ENCODE measurements at regions not wholly inside any gene's neighbourhood (a gene's known extent, or its start where the extent isn't known, plus 50 kb on each side); places are given as distances from the start of the nearest gene placed in this dataset.
"Not testable (repeated sequence)": the region's sequence is repeated elsewhere in the genome, so short reads cannot be mapped to it uniquely, and the experiment has no call there.

DNA sequence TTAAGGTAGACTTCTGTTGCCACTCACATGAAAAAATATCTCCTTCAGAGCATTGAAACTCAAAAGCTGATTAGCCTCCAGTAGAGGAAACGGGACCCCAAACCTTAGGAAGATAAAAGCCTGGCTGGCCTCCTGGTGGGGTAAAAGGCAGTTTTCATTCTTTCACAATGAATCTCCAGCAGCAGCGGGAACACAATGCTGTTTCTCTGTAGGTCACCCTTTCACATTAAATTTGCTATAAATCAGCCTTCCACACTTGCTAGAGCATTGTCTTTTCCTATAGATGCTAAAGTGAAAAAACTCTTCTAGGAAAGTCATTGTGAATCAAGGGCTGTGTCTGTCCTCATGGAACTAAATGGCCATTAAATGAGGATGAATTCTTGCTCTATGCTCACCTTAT, 207.3 kb upstream of the MAGEB2 start:
- DNase-seq (ENCODE audit: low read depth), result no peak

DNA sequence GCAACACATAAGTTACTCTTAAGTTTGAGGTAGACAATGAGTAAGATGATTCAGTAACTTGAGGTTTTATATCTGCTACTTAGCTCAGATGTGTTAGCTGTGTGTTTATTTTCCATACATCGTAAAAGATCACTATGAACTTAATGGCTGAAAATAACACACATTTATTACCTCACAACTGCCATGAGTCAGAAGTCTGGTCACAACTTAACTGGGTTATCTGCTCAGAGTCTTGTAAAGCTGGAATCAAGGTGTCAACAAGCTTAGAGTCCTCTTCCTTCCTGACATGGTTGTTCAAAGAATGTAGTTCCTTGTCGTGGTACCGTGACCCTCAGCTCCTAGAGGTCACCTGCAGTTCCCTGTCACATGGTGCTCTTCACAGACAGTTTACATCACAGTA, 204.9 kb upstream of the MAGEB2 start:
- no peak for DNase-seq (ENCODE audit: low read depth)

- DNase-seq (ENCODE audit: low read depth), result no peak
Observed at GRCh38 chrX:30015440-30015839, 199.9 kb upstream of the MAGEB2 start.

DNA sequence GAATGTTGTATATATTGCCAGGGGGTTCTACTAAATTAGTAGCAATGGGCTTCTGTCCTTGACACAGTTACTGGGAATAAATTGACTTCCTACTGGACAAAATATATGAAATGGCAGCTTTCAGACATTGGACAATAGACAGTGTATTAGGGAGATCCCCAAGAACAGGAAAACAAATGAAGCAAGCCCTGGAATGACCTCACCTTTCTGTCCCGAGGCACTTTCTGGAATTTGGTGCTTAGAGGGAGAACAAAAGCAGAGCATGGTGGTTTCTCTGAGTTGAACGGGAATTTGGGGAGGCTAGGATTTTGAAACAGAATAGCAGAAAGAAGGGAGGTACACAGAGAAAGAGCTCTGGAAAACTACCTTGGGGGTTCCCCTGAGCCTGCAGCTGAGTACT, 187.7 kb upstream of the MAGEB2 start:
- DNase-seq (ENCODE audit: low read depth), result no peak

GRCh38 chrX:30036406-30036805, 179.0 kb upstream of the MAGEB2 start:
- not testable (repeated sequence) for DNase-seq (ENCODE audit: low read depth)

DNA sequence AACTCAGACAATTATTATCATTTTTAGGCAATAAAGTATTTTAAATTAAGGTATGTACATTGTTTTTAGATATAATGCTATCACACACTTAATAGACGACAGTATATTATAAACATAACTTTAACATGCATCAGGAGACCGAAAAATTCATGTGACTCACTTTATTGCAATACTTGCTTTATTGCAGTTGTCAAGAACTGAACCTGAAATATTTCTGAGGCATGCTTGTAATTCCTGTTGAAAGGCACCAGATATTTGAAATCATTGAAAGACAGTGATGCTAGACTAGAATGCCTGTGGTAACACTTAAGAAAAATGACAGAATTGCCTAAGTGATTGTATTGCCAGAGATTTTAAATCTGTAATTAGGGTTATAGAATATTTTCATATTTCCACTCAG, 175.6 kb upstream of the MAGEB2 start:
- no peak for DNase-seq (ENCODE audit: low read depth)

DNA sequence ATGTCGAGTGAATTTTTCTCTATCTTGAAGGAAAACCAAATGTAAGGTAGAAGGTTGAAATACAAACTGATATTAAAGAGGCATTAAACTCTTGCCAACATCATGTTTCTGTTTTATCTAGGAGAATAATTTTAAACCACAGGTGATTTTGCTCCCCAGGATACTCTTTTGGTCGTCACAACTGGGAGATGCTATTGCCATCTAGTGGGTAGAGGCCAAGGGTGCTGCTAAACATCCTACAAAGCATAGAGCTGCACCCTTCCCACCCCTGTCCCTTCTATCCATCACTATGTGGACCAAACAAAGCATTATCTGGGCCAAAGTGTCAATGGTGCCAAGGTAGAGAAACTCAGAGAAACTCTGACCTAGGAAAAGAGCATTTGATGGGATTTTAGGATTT, 154.6 kb upstream of the MAGEB2 start:
- no peak for DNase-seq (ENCODE audit: low read depth)

DNA sequence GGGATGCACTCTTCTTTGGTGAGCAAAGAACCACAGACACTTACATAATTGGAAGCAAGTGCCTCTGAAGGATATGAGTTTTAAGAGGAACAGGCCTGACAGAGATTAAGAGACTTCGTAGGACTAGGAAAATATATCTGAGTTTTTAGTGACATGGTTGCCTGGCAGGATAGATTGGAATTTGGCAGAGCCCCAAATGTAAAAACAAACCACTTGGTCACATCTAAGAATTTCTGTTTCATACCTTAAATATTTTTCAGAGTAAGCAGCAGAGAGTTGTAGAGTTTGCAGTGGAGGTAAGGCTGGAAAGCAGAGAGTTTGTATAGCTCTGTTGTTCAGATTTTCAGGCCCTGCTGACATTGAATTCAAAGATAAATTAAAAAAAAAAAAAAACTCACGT, 150.1 kb upstream of the MAGEB2 start:
- DNase-seq (ENCODE audit: low read depth), result no peak

DNA sequence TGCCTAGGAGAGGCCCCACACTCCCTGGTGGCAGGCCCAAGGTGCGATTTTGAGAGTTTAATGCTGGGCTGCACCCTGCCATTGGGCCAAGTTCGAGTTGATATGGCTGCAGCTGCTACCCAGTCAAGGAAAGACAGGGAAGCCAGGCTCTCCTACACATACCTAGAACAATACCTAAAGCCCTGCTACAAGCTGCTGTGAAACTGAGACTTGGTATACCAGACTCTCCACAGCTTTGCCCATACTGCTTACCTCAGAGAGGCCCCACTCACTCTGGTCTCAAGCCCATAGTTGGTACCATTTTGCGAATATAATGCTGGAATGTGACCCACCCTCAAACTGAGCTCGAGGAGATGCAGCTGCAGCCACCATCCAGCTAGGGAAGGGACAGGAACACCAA, 147.7 kb upstream of the MAGEB2 start:
- DNase-seq (ENCODE audit: low read depth), result no peak

GRCh38 chrX:30085571-30085970, 129.8 kb upstream of the MAGEB2 start:
- no peak for DNase-seq (ENCODE audit: low read depth)

- DNase-seq (ENCODE audit: low read depth), result no peak
Observed at GRCh38 chrX:30111431-30111830, 103.9 kb upstream of the MAGEB2 start.

DNA sequence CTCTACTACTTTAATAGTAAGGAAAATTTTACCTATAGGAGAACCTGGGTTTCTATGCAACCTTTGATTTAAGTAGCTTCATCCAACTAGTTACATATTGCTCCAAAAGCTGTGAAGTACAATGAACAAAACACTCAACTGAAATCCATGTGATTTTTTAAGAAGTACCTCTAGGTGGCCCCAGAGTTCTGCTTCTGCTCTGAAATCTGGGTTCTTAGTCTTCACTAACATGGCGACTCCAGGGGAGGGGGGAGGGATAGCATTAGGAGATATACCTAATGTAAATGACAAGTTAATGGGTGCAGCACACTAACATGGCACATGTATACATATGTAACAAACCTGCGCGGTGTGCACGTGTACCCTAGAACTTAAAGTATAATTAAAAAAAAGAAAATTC, 73.4 kb upstream of the MAGEB2 start:
- DNase-seq (ENCODE audit: low read depth), result peak; percentile 12

- DNase-seq (ENCODE audit: low read depth), result no peak
Observed at GRCh38 chrX:30144221-30144620, 71.1 kb upstream of the MAGEB2 start.

- DNase-seq (ENCODE audit: low read depth), result no peak
Observed at GRCh38 chrX:30144971-30145731, 70.2 kb upstream of the MAGEB2 start.

GRCh38 chrX:30147996-30148643, 67.2 kb upstream of the MAGEB2 start:
- DNase-seq (ENCODE audit: low read depth), result no peak

DNA sequence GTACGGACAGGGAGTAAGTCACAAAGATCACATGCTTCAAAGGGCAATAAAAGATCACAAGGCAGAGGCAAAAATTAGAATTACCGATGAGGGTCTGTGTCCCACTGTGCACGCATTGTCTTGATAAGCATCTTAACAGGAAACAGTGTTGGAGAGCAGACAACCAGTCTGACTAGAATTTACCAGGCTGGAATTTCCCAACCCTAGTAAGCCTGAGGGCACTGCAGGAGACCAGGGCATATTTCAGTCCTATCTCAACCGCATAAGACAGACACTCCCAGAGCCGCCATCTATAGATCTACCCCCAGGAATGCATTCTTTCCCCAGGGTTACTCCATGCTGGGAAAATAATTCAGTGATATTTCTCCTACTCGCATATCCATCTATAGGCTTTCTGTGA, 66.2 kb upstream of the MAGEB2 start:
- not testable (repeated sequence) for DNase-seq (ENCODE audit: low read depth)

DNA sequence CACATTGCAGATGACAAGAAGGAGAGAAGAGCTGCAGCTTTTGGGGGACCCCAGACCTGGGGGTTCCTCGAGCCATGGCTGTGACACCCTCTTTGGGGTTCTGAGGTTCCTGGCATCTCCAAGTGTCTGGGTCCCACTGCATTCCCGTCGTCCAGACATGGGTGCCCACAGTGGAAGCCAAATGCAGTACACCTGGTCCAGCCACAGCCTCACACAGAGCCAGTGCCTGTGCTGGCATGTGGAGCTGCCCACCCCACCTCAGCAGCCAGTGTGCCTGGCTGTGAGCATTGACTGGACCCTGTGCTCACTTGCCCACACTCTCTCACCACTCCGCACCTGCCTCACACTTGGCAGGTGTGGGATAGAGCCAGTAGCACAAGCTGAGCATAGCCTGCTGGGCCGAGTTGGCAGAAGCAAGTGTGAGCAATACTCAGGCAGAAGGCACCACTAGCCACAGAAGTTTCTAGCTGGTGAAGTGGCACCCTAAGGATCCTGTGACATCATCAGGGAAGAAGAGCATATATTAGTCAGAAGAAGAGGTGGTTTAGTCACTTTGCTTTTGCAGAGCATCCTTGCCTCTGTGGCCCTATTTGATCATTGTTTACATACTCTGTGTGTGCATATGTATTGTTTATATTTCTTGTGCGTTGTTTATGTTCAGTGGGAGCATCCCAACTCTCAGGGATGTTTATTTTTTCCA, 65.0 kb upstream of the MAGEB2 start:
- DNase-seq (ENCODE audit: low read depth), result no peak

GRCh38 chrX:30151964-30152363, 63.4 kb upstream of the MAGEB2 start:
- no peak for DNase-seq (ENCODE audit: low read depth)

GRCh38 chrX:30153175-30153880, 62.0 kb upstream of the MAGEB2 start:
- DNase-seq (ENCODE audit: low read depth), result no peak

GRCh38 chrX:30153881-30154260, 61.5 kb upstream of the MAGEB2 start:
- DNase-seq (ENCODE audit: low read depth), result no peak

- no peak for DNase-seq (ENCODE audit: low read depth)
Observed at GRCh38 chrX:30156009-30156408, 59.4 kb upstream of the MAGEB2 start.

DNA sequence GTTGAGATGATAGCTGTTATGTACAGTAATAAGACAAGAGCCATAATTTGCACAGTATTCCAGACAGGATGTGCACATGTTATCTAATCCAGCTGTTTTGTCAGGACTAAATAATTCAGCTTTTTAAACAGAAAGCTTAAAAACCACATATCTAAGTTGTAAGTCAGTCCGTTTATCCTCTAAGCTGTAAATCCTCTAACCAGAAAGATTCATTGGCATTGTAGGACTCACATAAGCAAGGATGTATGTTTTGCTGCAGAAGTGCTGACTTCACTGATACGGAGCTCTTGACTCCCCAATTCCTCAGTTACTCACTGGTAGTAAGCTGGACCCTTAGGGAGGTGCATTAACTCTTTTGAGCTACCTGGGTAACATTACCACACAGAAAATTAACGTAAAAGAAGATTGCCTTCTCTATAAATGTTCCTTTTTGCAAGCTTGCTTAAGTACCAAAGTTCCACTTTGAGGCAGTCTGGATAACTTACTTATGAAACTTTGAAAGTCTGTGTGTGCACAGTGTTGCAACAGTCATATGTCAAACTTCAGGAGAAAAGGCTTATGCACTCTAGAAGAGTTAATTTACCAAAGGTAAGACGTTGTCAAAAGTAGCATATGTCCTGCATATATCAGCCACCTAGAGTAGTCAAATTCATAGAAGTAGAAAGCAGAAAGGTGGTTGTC, 58.3 kb upstream of the MAGEB2 start:
- no peak for DNase-seq (ENCODE audit: low read depth)

Measured in fibroblast of the conjunctiva (primary cell).